SK-N-MC (cell line): ENCODE measurements at regions not wholly inside any gene's neighbourhood (a gene's known extent, or its start where the extent isn't known, plus 50 kb on each side); places are given as distances from the start of the nearest gene placed in this dataset.

Experiments used
- EZH2 ChIP-seq: fragments of 200-600 bp; sonication (generic); IDR thresholded peaks from one replicate; pipeline ENCODE4 v1.6.1; 2017; ENCODE audit warnings: antibody characterized with exemption
- FOXP2 ChIP-seq: optimal IDR thresholded peaks from 2 replicates; pipeline ENCODE3; 2011; ENCODE audit warnings: mild to moderate bottlenecking, moderate library complexity; ENCODE audit not compliant: insufficient read depth; ENCODE audit errors: extremely low read length, control extremely low read depth
- POLR2AphosphoS5 ChIP-seq: IDR thresholded peaks from 2 replicates; pipeline ENCODE4 v1.6.1; 2012; ENCODE audit warnings: mild to moderate bottlenecking, low read depth, low read length, borderline replicate concordance

DNA sequence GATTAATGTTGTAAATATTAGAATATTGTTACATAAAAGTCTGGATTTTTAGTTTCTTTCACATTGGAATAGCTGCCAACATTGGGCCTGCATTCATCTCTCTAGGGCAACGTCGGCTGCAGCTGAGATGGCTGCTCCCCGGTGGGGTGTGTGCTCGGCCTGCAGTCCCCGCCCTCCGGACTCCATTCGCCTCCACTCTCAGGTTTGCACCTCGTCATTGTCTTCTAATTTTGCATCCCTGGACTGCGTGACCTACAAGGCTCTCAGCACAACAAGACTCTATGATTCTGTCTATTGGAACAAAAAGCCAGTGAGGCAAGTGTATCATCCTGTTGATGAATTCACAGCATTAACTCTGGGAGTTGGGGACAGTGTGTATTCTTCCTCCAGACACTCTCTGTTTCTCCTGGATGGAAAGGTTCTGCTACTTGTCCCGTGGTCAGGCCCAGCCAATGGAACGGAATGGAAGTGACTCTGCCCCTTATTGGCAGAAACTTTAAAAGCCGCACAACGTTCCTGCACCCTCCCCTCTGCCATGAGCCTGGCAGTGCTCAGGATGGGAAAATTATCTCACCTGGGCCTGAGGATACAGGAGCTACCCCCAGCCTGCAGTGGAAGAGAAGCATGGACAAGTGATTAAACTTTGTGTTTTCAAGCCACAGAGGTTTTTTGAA is 105.0 kb upstream of the SAMD11 start:
- TF ChIP-seq POLR2AphosphoS5 (no peak), EZH2 (no peak), FOXP2 (no peak)
